Dermis microvascular lymphatic vessel endothelial cell (primary cell): ENCODE measurements at regions not wholly inside any gene's neighbourhood (a gene's known extent, or its start where the extent isn't known, plus 50 kb on each side); places are given as distances from the start of the nearest gene placed in this dataset.

Source experiments
- DNase-seq, 2 donors: peaks; one replicate each; pipeline versions ENCODE4 v3.0.0 to v3.0.0-alpha.2; 2010; ENCODE audit warnings: low read depth in 2 of 2

GRCh38 chr4:110959041-110959643 lies 336.3 kb upstream of the PITX2 start:
- peak in 1 of 2 donors; percentile 6 for DNase-seq

GRCh38 chr4:110961066-110961465 lies 338.2 kb upstream of the PITX2 start:
- no peak for DNase-seq

GRCh38 chr4:110962616-110963015 lies 339.7 kb upstream of the PITX2 start:
- no peak for DNase-seq

- no peak for DNase-seq
Measured at GRCh38 chr4:110963662-110964280, 340.9 kb upstream of the PITX2 start.

GRCh38 chr4:110967936-110968335 lies 345.1 kb upstream of the PITX2 start:
- no peak for DNase-seq

GRCh38 chr4:110970642-110971041 lies 347.8 kb upstream of the PITX2 start:
- peak; percentile 0 to 3 for DNase-seq

- no peak for DNase-seq
Measured at GRCh38 chr4:110975338-110975737, 352.5 kb upstream of the PITX2 start.

- DNase-seq, result no peak
Measured at GRCh38 chr4:110977554-110977953, 354.7 kb upstream of the PITX2 start.

GRCh38 chr4:110978761-110979160 lies 355.9 kb upstream of the PITX2 start:
- no peak for DNase-seq

- DNase-seq, result no peak
Measured at GRCh38 chr4:110982486-110982885, 359.6 kb upstream of the PITX2 start.

- no peak for DNase-seq
Measured at GRCh38 chr4:110988722-110989121, 365.8 kb upstream of the PITX2 start.

GRCh38 chr4:110989125-110989524 lies 366.2 kb upstream of the PITX2 start:
- no peak for DNase-seq

- DNase-seq, result no peak
Measured at GRCh38 chr4:110994781-110995180, 371.9 kb upstream of the PITX2 start.

- no peak for DNase-seq
Measured at GRCh38 chr4:110998320-110998719, 375.4 kb upstream of the PITX2 start.

- DNase-seq, result no peak
Measured at GRCh38 chr4:111011458-111011857, 388.6 kb upstream of the PITX2 start.

- DNase-seq, result no peak
Measured at GRCh38 chr4:111013846-111014245, 391.0 kb upstream of the PITX2 start.

- no peak for DNase-seq
Measured at GRCh38 chr4:111014537-111014936, 391.7 kb upstream of the PITX2 start.

GRCh38 chr4:111016416-111016815 lies 393.5 kb upstream of the PITX2 start:
- DNase-seq, result no peak

GRCh38 chr4:111018216-111018615 lies 395.3 kb upstream of the PITX2 start:
- no peak for DNase-seq

- no peak for DNase-seq
Measured at GRCh38 chr4:111020476-111020875, 397.6 kb upstream of the PITX2 start.

GRCh38 chr4:111020961-111021360 lies 398.1 kb upstream of the PITX2 start:
- no peak for DNase-seq

GRCh38 chr4:111022758-111023157 lies 399.9 kb upstream of the PITX2 start:
- DNase-seq, result no peak

- no peak for DNase-seq
Measured at GRCh38 chr4:111027526-111027925, 404.6 kb upstream of the PITX2 start.

GRCh38 chr4:111028795-111029194 lies 405.9 kb upstream of the PITX2 start:
- no peak for DNase-seq
